Natural killer cell (primary cell): ENCODE measurements at regions not wholly inside any gene's neighbourhood (a gene's known extent, or its start where the extent isn't known, plus 50 kb on each side); places are given as distances from the start of the nearest gene placed in this dataset.
"Not testable (repeated sequence)": the region's sequence is repeated elsewhere in the genome, so short reads cannot be mapped to it uniquely, and the experiment has no call there.

ENCODE experiments used
- ATAC-seq, 3 donors: fragments of 150-1000 bp in 2 of 3; fragments of 200-7000 bp in 1 of 3; cut with Tn5 transposase; 1 replicate in 1 of 3; 2 replicates in 2 of 3; pipeline ENCODE4 v1.10.0; 2021; ENCODE audit warnings: mild to moderate bottlenecking in 2 of 3, moderate library complexity in 2 of 3
- DNase-seq, 2 donors: peaks; one replicate each; pipeline versions ENCODE4 v3.0.0 to v3.0.0-alpha.2; 2013 to 2021; ENCODE audit warnings: mixed read lengths in 1 of 2
- H3K27ac ChIP-seq: one replicate; pipeline ENCODE4 v1.5.1; 2013; ENCODE audit warnings: mild to moderate bottlenecking, low read length
- H3K27me3 ChIP-seq: one replicate; pipeline ENCODE4 v1.6.1; 2013; ENCODE audit warnings: low read length; ENCODE audit not compliant: control insufficient read depth, insufficient read depth
- H3K36me3 ChIP-seq: one replicate; pipeline ENCODE4 v1.6.1; 2013; ENCODE audit warnings: low read length; ENCODE audit not compliant: control insufficient read depth, insufficient read depth
- H3K4me1 ChIP-seq: one replicate; pipeline ENCODE4 v1.6.1; 2013; ENCODE audit warnings: low read length; ENCODE audit not compliant: control insufficient read depth, insufficient read depth
- H3K4me3 ChIP-seq: one replicate; pipeline ENCODE4 v1.5.1; 2013; ENCODE audit warnings: low read length
- H3K9me3 ChIP-seq: one replicate; pipeline ENCODE4 v1.6.1; 2013; ENCODE audit warnings: low read length; ENCODE audit not compliant: control insufficient read depth, insufficient read depth
- H3K27ac Mint-ChIP-seq, 2 donors: one replicate each; pipeline ENCODE4 v1.8.0; 2022; ENCODE audit warnings: mild to moderate bottlenecking in 2 of 2, mixed read lengths in 2 of 2, moderate library complexity in 1 of 2
- H3K27me3 Mint-ChIP-seq, 2 donors: one replicate each; pipeline ENCODE4 v1.8.0; 2022; ENCODE audit warnings: low read depth in 2 of 2, mixed read lengths in 2 of 2
- H3K36me3 Mint-ChIP-seq: one replicate; pipeline ENCODE4 v1.8.0; 2022; ENCODE audit warnings: mixed read lengths
- H3K4me1 Mint-ChIP-seq, 2 donors: one replicate each; pipeline ENCODE4 v1.8.0; 2022; ENCODE audit warnings: mixed read lengths in 2 of 2
- H3K4me3 Mint-ChIP-seq: one replicate; pipeline ENCODE4 v1.8.0; 2022; ENCODE audit warnings: mild to moderate bottlenecking, moderate library complexity, mixed read lengths
- H3K9me3 Mint-ChIP-seq, 2 donors: one replicate each; pipeline ENCODE4 v1.8.0; 2022; ENCODE audit warnings: mixed read lengths in 2 of 2
- WGBS: methylation state at CpG from one replicate; pipeline ENCODE4 v1.1.7; 2013; ENCODE audit warnings: missing lambda C conversion rate; ENCODE audit not compliant: insufficient coverage; 5-methylcytosine and 5-hydroxymethylcytosine counted together
- intact Hi-C: fragments of 100-400 bp; cut with micrococcal nuclease; formaldehyde crosslinking; loops from one replicate; pipeline ENCODE4 v1.14.2; 2022
- TF ChIP-seq, protein P1 (sequence below): fragments of 200-600 bp; IDR thresholded peaks from one replicate; pipeline ENCODE4 v1.8.0; 2022; ENCODE audit warnings: antibody characterized with exemption

DNA sequence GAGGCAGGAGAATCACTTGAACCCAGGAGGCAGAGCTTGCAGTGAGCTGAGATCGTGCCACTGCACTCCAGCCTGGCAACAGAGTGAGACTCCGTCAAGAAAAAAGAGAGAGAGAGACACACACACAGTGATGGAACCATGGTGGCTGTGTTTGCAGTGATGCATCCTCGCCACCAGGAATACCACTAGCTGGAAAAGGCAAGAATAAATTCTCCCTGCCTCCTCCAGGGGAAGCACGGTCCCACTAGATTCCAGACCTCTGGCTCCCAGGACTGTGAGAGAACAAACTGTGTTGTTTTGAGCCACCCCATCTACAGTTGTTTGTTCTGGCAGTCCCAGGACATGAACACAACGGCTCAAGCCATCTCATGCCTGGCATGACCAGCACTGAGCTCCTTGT is 320.3 kb upstream of the FOXK1 start:
- H3K4me3 ChIP-seq = no peak overlapping the region
- H3K9me3 ChIP-seq = no peaks in the 10 kb centered on the region
- no peaks in the 10 kb centered on the region for H3K36me3 Mint-ChIP-seq
- no peaks in the 10 kb centered on the region for H3K27me3 ChIP-seq
- no peak overlapping the region for H3K27ac ChIP-seq
- TF ChIP-seq, protein P1, sequence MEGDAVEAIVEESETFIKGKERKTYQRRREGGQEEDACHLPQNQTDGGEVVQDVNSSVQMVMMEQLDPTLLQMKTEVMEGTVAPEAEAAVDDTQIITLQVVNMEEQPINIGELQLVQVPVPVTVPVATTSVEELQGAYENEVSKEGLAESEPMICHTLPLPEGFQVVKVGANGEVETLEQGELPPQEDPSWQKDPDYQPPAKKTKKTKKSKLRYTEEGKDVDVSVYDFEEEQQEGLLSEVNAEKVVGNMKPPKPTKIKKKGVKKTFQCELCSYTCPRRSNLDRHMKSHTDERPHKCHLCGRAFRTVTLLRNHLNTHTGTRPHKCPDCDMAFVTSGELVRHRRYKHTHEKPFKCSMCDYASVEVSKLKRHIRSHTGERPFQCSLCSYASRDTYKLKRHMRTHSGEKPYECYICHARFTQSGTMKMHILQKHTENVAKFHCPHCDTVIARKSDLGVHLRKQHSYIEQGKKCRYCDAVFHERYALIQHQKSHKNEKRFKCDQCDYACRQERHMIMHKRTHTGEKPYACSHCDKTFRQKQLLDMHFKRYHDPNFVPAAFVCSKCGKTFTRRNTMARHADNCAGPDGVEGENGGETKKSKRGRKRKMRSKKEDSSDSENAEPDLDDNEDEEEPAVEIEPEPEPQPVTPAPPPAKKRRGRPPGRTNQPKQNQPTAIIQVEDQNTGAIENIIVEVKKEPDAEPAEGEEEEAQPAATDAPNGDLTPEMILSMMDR = no peak
- H3K4me1 ChIP-seq = no peaks in the 10 kb centered on the region
- H3K9me3 Mint-ChIP-seq = peaks cover 0 to 4% of the 10 kb centered on the region in 2 donors
- intact Hi-C loops = no loop called here
- H3K27me3 Mint-ChIP-seq = no peaks in the 10 kb centered on the region
- no peaks in the 10 kb centered on the region for H3K36me3 ChIP-seq
- no peaks in the 10 kb centered on the region for H3K4me1 Mint-ChIP-seq
- DNase-seq = no peak
- WGBS = 78% methylated on average over 5 of the region's 5 CpGs
- no peak for ATAC-seq
- no peak overlapping the region for H3K27ac Mint-ChIP-seq
- no peak overlapping the region for H3K4me3 Mint-ChIP-seq

GRCh38 chr7:4383584-4383983 is 298.5 kb upstream of the FOXK1 start:
- DNase-seq (no peak), ATAC-seq (no peak)
- Histone ChIP-seq H3K4me1 (no peaks in the 10 kb centered on the region), H3K36me3 (no peaks in the 10 kb centered on the region), H3K9me3 (no peaks in the 10 kb centered on the region), H3K27ac (no peak overlapping the region), H3K4me3 (no peak overlapping the region), H3K27me3 (no peaks in the 10 kb centered on the region)
- WGBS = 86% methylated on average over 12 of the region's 12 CpGs
- no peaks in the 10 kb centered on the region for H3K4me1 Mint-ChIP-seq
- TF ChIP-seq, protein P1 = no peak
- peaks cover 0 to 2% of the 10 kb centered on the region in 2 donors for H3K27me3 Mint-ChIP-seq
- H3K9me3 Mint-ChIP-seq = no peaks in the 10 kb centered on the region
- no peak overlapping the region for H3K27ac Mint-ChIP-seq
- H3K4me3 Mint-ChIP-seq = no peak overlapping the region
- intact Hi-C loops = no loop called here
- no peaks in the 10 kb centered on the region for H3K36me3 Mint-ChIP-seq

- Histone ChIP-seq H3K9me3 (no peaks in the 10 kb centered on the region), H3K4me1 (no peaks in the 10 kb centered on the region), H3K4me3 (no peak overlapping the region), H3K27me3 (no peaks in the 10 kb centered on the region), H3K27ac (no peak overlapping the region), H3K36me3 (no peaks in the 10 kb centered on the region)
- TF ChIP-seq, protein P1 = no peak
- Mint-ChIP-seq H3K27ac (no peak overlapping the region), H3K4me1 (no peaks in the 10 kb centered on the region), H3K27me3 (peaks cover 0 to 3% of the 10 kb centered on the region in 2 donors), H3K4me3 (no peak overlapping the region), H3K36me3 (no peaks in the 10 kb centered on the region), H3K9me3 (peaks cover 0 to under 1% of the 10 kb centered on the region in 2 donors)
- no peak for ATAC-seq
- DNase-seq = no peak
- 89% methylated on average over 4 of the region's 6 CpGs for WGBS
- intact Hi-C loops = no loop called here
These were observed 295.9 kb upstream of the FOXK1 start for GRCh38 chr7:4386190-4386589.

GRCh38 chr7:4391103-4391502 is 291.0 kb upstream of the FOXK1 start:
- H3K36me3 Mint-ChIP-seq, H3K27ac ChIP-seq, H3K4me1 Mint-ChIP-seq, H3K27ac Mint-ChIP-seq, H3K27me3 ChIP-seq, H3K36me3 ChIP-seq, H3K9me3 ChIP-seq, ATAC-seq, H3K9me3 Mint-ChIP-seq, H3K4me1 ChIP-seq, H3K4me3 ChIP-seq, H3K4me3 Mint-ChIP-seq, DNase-seq, H3K27me3 Mint-ChIP-seq, intact Hi-C loops: not testable (repeated sequence)
